MM.1S (cell line): ENCODE measurements at regions not wholly inside any gene's neighbourhood (a gene's known extent, or its start where the extent isn't known, plus 50 kb on each side); places are given as distances from the start of the nearest gene placed in this dataset.

Experiments used
- DNase-seq: peaks from one replicate; pipeline ENCODE4 v3.0.0-alpha.2; 2015
- H2AFZ ChIP-seq: fragments of 300-600 bp; sonication (generic); 2 replicates; pipeline ENCODE4 v1.6.0; 2016; ENCODE audit warnings: antibody characterized with exemption, low read length
- H3F3A ChIP-seq: fragments of 300-600 bp; sonication (generic); 2 replicates; pipeline ENCODE4 v1.6.1; 2016; ENCODE audit warnings: mild to moderate bottlenecking, antibody characterized with exemption, low read length, moderate library complexity, mixed read lengths; ENCODE audit not compliant: insufficient read depth
- H3K27ac ChIP-seq: fragments of 300-600 bp; sonication (generic); 2 replicates; pipeline ENCODE4 v1.5.1; 2016; ENCODE audit warnings: mild to moderate bottlenecking, low read length
- H3K27me3 ChIP-seq: fragments of 300-600 bp; sonication (generic); replicated peaks from 2 replicates; pipeline ENCODE4 v1.6.0; 2016; ENCODE audit warnings: low read length; ENCODE audit not compliant: insufficient read depth
- H3K36me3 ChIP-seq: fragments of 300-600 bp; sonication (generic); replicated peaks from 2 replicates; pipeline ENCODE4 v1.6.1; 2016; ENCODE audit warnings: mild to moderate bottlenecking, low read length, mixed read lengths; ENCODE audit not compliant: insufficient read depth
- H3K4me1 ChIP-seq: fragments of 300-600 bp; sonication (generic); 2 replicates; pipeline ENCODE4 v1.6.1; 2016; ENCODE audit warnings: low read length, mixed read lengths
- H3K4me2 ChIP-seq: fragments of 300-600 bp; sonication (generic); 2 replicates; pipeline ENCODE4 v1.6.0; 2016; ENCODE audit warnings: low read depth, low read length
- H3K4me3 ChIP-seq: fragments of 300-600 bp; sonication (generic); 2 replicates; pipeline ENCODE4 v1.5.1; 2016; ENCODE audit warnings: low read length, mixed read lengths
- H3K79me2 ChIP-seq: fragments of 300-600 bp; sonication (generic); 2 replicates; pipeline ENCODE4 v1.6.1; 2016; ENCODE audit warnings: mixed run types, low read length, mixed read lengths
- H3K9ac ChIP-seq: fragments of 300-600 bp; sonication (generic); 2 replicates; pipeline ENCODE4 v1.6.1; 2016; ENCODE audit warnings: low read length, mixed read lengths
- H3K9me2 ChIP-seq: fragments of 300-600 bp; sonication (generic); replicated peaks from 2 replicates; pipeline ENCODE4 v1.6.1; 2016; ENCODE audit warnings: mild to moderate bottlenecking, low read length, mixed read lengths; ENCODE audit not compliant: insufficient read depth
- H3K9me3 ChIP-seq: fragments of 300-600 bp; sonication (generic); replicated peaks from 2 replicates; pipeline ENCODE4 v1.6.1; 2016; ENCODE audit warnings: mild to moderate bottlenecking, low read length, mixed read lengths; ENCODE audit not compliant: insufficient read depth
- H4K20me1 ChIP-seq: fragments of 300-600 bp; sonication (generic); 2 replicates; pipeline ENCODE4 v1.6.1; 2016; ENCODE audit warnings: mild to moderate bottlenecking, low read length, moderate library complexity, mixed read lengths; ENCODE audit not compliant: insufficient read depth
- CTCF ChIP-seq: fragments of 300-600 bp; sonication (generic); IDR thresholded peaks from 2 replicates; pipeline ENCODE4 v1.5.1; 2016; ENCODE audit warnings: antibody characterized with exemption, low read length, mixed read lengths
- EZH2 ChIP-seq: fragments of 300-600 bp; sonication (generic); optimal IDR thresholded peaks from 2 replicates; pipeline ENCODE3; 2017; ENCODE audit warnings: low read depth, mild to moderate bottlenecking, antibody characterized with exemption, low read length, mixed read lengths
- EZH2phosphoT487 ChIP-seq: fragments of 300-600 bp; sonication (generic); IDR thresholded peaks from 2 replicates; pipeline ENCODE4 v1.6.1; 2018; ENCODE audit warnings: antibody characterized with exemption, low read length

GRCh38 chr4:158015241-158015640 lies 157.6 kb downstream of the GASK1B start:
- TF ChIP-seq CTCF (no peak), EZH2phosphoT487 (no peak), EZH2 (no peak)
- Histone ChIP-seq H4K20me1 (no peaks in the 10 kb centered on the region), H3F3A (no peaks in the 10 kb centered on the region), H3K27me3 (no peaks in the 10 kb centered on the region), H2AFZ (no peak overlapping the region), H3K36me3 (no peaks in the 10 kb centered on the region), H3K27ac (no peak overlapping the region), H3K4me2 (no peak overlapping the region), H3K4me3 (no peak overlapping the region), H3K9ac (no peak overlapping the region), H3K4me1 (no peaks in the 10 kb centered on the region), H3K79me2 (no peaks in the 10 kb centered on the region), H3K9me2 (no peaks in the 10 kb centered on the region), H3K9me3 (no peaks in the 10 kb centered on the region)
- DNase-seq: no peak

DNA sequence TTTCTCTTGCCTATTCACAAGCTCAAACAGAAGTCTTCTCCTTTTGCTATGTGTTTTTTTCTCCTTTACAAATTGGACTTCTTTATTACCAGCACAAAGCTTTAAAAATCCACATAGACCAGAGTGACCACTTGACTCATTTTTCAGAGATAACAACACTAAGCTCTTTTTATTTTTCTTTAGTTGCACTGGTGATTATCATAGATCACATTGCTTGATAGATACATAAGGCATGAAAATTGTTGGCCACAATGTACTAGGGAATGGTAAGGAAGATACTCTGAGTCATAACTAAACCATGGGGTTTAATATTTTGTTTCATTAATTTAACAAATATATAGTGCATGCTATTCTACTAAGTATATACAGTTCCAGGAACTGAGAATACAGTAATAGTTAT lies 159.0 kb downstream of the GASK1B start:
- Histone ChIP-seq H4K20me1 (no peaks in the 10 kb centered on the region), H3F3A (no peaks in the 10 kb centered on the region), H3K9ac (no peak overlapping the region), H3K36me3 (no peaks in the 10 kb centered on the region), H2AFZ (no peak overlapping the region), H3K79me2 (no peaks in the 10 kb centered on the region), H3K4me2 (no peak overlapping the region), H3K27me3 (no peaks in the 10 kb centered on the region), H3K27ac (no peak overlapping the region), H3K9me3 (no peaks in the 10 kb centered on the region), H3K9me2 (no peaks in the 10 kb centered on the region), H3K4me3 (no peak overlapping the region), H3K4me1 (no peaks in the 10 kb centered on the region)
- no peak for TF ChIP-seq CTCF
- no peak for TF ChIP-seq EZH2
- TF ChIP-seq EZH2phosphoT487: no peak
- no peak for DNase-seq

- no peaks in the 10 kb centered on the region for H3K36me3 ChIP-seq
- no peaks in the 10 kb centered on the region for H3F3A ChIP-seq
- no peaks in the 10 kb centered on the region for H4K20me1 ChIP-seq
- H3K27me3 ChIP-seq: no peaks in the 10 kb centered on the region
- H3K79me2 ChIP-seq: no peaks in the 10 kb centered on the region
- no peaks in the 10 kb centered on the region for H3K9me2 ChIP-seq
- H2AFZ ChIP-seq: no peak overlapping the region
- H3K4me3 ChIP-seq: no peak overlapping the region
- H3K9me3 ChIP-seq: no peaks in the 10 kb centered on the region
- no peaks in the 10 kb centered on the region for H3K4me1 ChIP-seq
- no peak overlapping the region for H3K4me2 ChIP-seq
- H3K27ac ChIP-seq: no peak overlapping the region
- H3K9ac ChIP-seq: no peak overlapping the region
- TF ChIP-seq CTCF (no peak), EZH2phosphoT487 (no peak), EZH2 (no peak)
- DNase-seq: no peak
Measured at GRCh38 chr4:158010361-158010760, 162.5 kb downstream of the GASK1B start.
